ENCODE measurements at regions not wholly inside any gene's neighbourhood (a gene's known extent, or its start where the extent isn't known, plus 50 kb on each side); places are given as distances from the start of the nearest gene placed in this dataset.

DNA sequence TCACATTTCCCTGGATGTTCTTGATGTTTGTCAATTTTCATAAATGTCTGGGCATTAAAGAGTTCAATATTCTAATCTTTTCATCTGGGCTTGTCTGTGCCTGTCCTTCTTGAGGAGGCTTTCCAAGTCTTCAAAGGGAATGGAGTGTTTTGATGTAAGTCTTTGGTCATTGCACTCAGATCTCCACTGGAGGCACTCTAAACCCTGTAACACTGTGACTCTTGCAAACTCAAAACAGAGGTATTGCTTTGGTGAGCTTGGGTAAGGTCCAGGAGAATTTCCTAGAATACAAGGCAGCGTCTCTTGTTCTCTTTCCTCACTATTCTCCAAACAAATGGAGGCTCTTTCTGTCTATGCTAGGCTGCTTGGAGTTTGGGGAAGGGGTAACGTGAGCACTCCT is 1118.1 kb upstream of the PABPC4L start:
- TF ChIP-seq, protein P1, sequence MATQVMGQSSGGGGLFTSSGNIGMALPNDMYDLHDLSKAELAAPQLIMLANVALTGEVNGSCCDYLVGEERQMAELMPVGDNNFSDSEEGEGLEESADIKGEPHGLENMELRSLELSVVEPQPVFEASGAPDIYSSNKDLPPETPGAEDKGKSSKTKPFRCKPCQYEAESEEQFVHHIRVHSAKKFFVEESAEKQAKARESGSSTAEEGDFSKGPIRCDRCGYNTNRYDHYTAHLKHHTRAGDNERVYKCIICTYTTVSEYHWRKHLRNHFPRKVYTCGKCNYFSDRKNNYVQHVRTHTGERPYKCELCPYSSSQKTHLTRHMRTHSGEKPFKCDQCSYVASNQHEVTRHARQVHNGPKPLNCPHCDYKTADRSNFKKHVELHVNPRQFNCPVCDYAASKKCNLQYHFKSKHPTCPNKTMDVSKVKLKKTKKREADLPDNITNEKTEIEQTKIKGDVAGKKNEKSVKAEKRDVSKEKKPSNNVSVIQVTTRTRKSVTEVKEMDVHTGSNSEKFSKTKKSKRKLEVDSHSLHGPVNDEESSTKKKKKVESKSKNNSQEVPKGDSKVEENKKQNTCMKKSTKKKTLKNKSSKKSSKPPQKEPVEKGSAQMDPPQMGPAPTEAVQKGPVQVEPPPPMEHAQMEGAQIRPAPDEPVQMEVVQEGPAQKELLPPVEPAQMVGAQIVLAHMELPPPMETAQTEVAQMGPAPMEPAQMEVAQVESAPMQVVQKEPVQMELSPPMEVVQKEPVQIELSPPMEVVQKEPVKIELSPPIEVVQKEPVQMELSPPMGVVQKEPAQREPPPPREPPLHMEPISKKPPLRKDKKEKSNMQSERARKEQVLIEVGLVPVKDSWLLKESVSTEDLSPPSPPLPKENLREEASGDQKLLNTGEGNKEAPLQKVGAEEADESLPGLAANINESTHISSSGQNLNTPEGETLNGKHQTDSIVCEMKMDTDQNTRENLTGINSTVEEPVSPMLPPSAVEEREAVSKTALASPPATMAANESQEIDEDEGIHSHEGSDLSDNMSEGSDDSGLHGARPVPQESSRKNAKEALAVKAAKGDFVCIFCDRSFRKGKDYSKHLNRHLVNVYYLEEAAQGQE (IDR thresholded peaks at IDR 0.05; ENCODE audit: low read depth) = no peak
- TF ChIP-seq EP300 (IDR thresholded peaks at IDR 0.05; ENCODE audit: borderline replicate concordance) = no peak
- TF ChIP-seq YY1 (IDR thresholded peaks at IDR 0.05; ENCODE audit: low read depth) = no peak
- no peak for TF ChIP-seq RAD21 (IDR thresholded peaks at IDR 0.05; ENCODE audit: low read depth)
